ENCODE measurements at regions not wholly inside any gene's neighbourhood (a gene's known extent, or its start where the extent isn't known, plus 50 kb on each side); places are given as distances from the start of the nearest gene placed in this dataset.

DNA sequence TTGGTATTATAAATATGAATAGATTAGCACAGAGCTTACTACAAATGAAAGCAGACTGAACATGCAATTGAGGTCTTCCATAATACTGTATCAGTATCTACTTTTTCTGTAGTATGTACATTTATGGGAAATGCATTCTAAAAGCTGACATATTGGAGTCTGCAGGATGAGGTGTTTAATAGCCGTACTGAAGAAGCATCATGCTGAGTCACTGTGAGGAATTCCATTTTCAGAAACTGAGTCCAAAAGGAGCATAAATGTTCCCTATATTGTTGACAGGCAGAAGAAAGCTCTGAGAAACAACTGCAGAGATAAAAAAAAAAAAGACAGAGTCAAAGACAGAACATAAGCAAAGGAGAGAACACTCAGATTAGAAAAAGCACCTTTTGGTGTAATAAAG is 366.7 kb upstream of the SPHKAP start:
- TF ChIP-seq, protein P1, sequence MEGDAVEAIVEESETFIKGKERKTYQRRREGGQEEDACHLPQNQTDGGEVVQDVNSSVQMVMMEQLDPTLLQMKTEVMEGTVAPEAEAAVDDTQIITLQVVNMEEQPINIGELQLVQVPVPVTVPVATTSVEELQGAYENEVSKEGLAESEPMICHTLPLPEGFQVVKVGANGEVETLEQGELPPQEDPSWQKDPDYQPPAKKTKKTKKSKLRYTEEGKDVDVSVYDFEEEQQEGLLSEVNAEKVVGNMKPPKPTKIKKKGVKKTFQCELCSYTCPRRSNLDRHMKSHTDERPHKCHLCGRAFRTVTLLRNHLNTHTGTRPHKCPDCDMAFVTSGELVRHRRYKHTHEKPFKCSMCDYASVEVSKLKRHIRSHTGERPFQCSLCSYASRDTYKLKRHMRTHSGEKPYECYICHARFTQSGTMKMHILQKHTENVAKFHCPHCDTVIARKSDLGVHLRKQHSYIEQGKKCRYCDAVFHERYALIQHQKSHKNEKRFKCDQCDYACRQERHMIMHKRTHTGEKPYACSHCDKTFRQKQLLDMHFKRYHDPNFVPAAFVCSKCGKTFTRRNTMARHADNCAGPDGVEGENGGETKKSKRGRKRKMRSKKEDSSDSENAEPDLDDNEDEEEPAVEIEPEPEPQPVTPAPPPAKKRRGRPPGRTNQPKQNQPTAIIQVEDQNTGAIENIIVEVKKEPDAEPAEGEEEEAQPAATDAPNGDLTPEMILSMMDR (conservative IDR thresholded peaks at IDR 0.05; ENCODE audit: low read length) = no peak
- TF ChIP-seq EZH2phosphoT487 (IDR thresholded peaks at IDR 0.05; ENCODE audit: borderline replicate concordance) = no peak

Measured in Loucy (cell line).